K562 (cell line): ENCODE measurements at regions not wholly inside any gene's neighbourhood (a gene's known extent, or its start where the extent isn't known, plus 50 kb on each side); places are given as distances from the start of the nearest gene placed in this dataset.

ENCODE experiments used
- ARID3A ChIP-seq: IDR thresholded peaks from 2 replicates; pipeline ENCODE4 v1.6.1; 2012; ENCODE audit warnings: low read depth, low read length, improper control_type of control experiment, borderline replicate concordance
- NR3C1 ChIP-seq: sonication (generic); formaldehyde crosslinking; IDR thresholded peaks from 2 replicates; pipeline ENCODE4 v1.8.1; 2022; ENCODE audit warnings: missing genetic modification reagents
- RERE ChIP-seq: sonication (generic); formaldehyde crosslinking; IDR thresholded peaks from 2 replicates; pipeline ENCODE4 v1.8.0; 2023; ENCODE audit warnings: missing genetic modification reagents, mild to moderate bottlenecking, borderline replicate concordance
- TAL1 ChIP-seq: fragments of 450-650 bp; IDR thresholded peaks from 2 replicates; pipeline ENCODE4 v1.6.1; 2016; ENCODE audit warnings: mild to moderate bottlenecking

GRCh38 chr10:131492211-131492857 is 180.8 kb upstream of the TCERG1L start (continued):
- no peak for TF ChIP-seq ARID3A
- no peak for TF ChIP-seq RERE
- TF ChIP-seq NR3C1 (CRISPR knock-in tag) = no peak
- TF ChIP-seq TAL1 = no peak
